DND-41 (cell line): ENCODE measurements at regions not wholly inside any gene's neighbourhood (a gene's known extent, or its start where the extent isn't known, plus 50 kb on each side); places are given as distances from the start of the nearest gene placed in this dataset.

Experiments used
- EZH2 ChIP-seq: IDR thresholded peaks from 3 replicates; pipeline ENCODE4 v1.6.1; 2012; ENCODE audit warnings: borderline replicate concordance, low read depth, mild to moderate bottlenecking, moderate library complexity, low read length, inconsistent platforms; ENCODE audit not compliant: severe bottlenecking
- TF ChIP-seq, protein P1 (sequence below): IDR thresholded peaks from 2 replicates; pipeline ENCODE4 v1.5.1; 2012; ENCODE audit warnings: borderline replicate concordance, low read length, moderate library complexity, mild to moderate bottlenecking; ENCODE audit not compliant: poor library complexity, severe bottlenecking; ENCODE audit errors: extremely low read depth

- TF ChIP-seq, protein P1, sequence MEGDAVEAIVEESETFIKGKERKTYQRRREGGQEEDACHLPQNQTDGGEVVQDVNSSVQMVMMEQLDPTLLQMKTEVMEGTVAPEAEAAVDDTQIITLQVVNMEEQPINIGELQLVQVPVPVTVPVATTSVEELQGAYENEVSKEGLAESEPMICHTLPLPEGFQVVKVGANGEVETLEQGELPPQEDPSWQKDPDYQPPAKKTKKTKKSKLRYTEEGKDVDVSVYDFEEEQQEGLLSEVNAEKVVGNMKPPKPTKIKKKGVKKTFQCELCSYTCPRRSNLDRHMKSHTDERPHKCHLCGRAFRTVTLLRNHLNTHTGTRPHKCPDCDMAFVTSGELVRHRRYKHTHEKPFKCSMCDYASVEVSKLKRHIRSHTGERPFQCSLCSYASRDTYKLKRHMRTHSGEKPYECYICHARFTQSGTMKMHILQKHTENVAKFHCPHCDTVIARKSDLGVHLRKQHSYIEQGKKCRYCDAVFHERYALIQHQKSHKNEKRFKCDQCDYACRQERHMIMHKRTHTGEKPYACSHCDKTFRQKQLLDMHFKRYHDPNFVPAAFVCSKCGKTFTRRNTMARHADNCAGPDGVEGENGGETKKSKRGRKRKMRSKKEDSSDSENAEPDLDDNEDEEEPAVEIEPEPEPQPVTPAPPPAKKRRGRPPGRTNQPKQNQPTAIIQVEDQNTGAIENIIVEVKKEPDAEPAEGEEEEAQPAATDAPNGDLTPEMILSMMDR = no peak
- no peak for TF ChIP-seq EZH2
Observed at GRCh38 chr4:124135409-124135813, 577.1 kb downstream of the ANKRD50 start.
